PFSK-1 (cell line): ENCODE measurements at regions not wholly inside any gene's neighbourhood (a gene's known extent, or its start where the extent isn't known, plus 50 kb on each side); places are given as distances from the start of the nearest gene placed in this dataset.

Experiments used
- FOXP2 ChIP-seq: optimal IDR thresholded peaks from 2 replicates; pipeline ENCODE3; 2011; ENCODE audit warnings: borderline replicate concordance, control low read depth, inconsistent platforms; ENCODE audit not compliant: insufficient read depth; ENCODE audit errors: extremely low read length, extremely low read depth
- POLR2AphosphoS5 ChIP-seq: IDR thresholded peaks from 2 replicates; pipeline ENCODE4 v1.6.1; 2012; ENCODE audit warnings: low read depth, mild to moderate bottlenecking, control low read depth, low read length, moderate library complexity
- REST ChIP-seq, 2 experiments: IDR thresholded peaks; 2 replicates each; pipeline versions ENCODE4 v1.6.1 to v1.8.0; 2011 to 2012; ENCODE audit warnings: low read depth in 2 of 2, low read length in 2 of 2, control low read depth in 1 of 2, inconsistent platforms in 1 of 2, mild to moderate bottlenecking in 1 of 2, moderate library complexity in 1 of 2; ENCODE audit not compliant: insufficient read depth in 1 of 2
- SIN3A ChIP-seq: IDR thresholded peaks from 2 replicates; pipeline ENCODE4 v1.6.1; 2012; ENCODE audit warnings: mild to moderate bottlenecking, low read length, moderate library complexity, borderline replicate concordance; ENCODE audit not compliant: insufficient read depth
- TAF1 ChIP-seq: IDR thresholded peaks from 2 replicates; pipeline ENCODE4 v1.6.1; 2012; ENCODE audit warnings: low read length, control low read depth, borderline replicate concordance; ENCODE audit not compliant: insufficient read depth

GRCh38 chr3:72210261-72210660 lies 425.3 kb upstream of the PROK2 start:
- TF ChIP-seq TAF1 (no peak), REST (IDR thresholded peaks at IDR 0.05; ENCODE audit: insufficient read depth in 1 of 2, low read depth in 2 of 2, low read length in 2 of 2) (no peak), POLR2AphosphoS5 (no peak), FOXP2 (no peak), SIN3A (no peak)

GRCh38 chr3:72205297-72205826 lies 420.4 kb upstream of the PROK2 start:
- TF ChIP-seq POLR2AphosphoS5, result no peak
- TF ChIP-seq SIN3A, result no peak
- no peak for TF ChIP-seq FOXP2
- TF ChIP-seq REST (IDR thresholded peaks at IDR 0.05; ENCODE audit: insufficient read depth in 1 of 2, low read depth in 2 of 2, low read length in 2 of 2), result no peak
- no peak for TF ChIP-seq TAF1

- TF ChIP-seq SIN3A (no peak), TAF1 (no peak), FOXP2 (no peak)
These were observed 419.5 kb upstream of the PROK2 start for GRCh38 chr3:72204452-72204851.

- TF ChIP-seq REST (IDR thresholded peaks at IDR 0.05; ENCODE audit: insufficient read depth in 1 of 2, low read depth in 2 of 2, low read length in 2 of 2) (no peak), POLR2AphosphoS5 (no peak), SIN3A (no peak), FOXP2 (no peak), TAF1 (no peak)
These were observed 418.8 kb upstream of the PROK2 start for GRCh38 chr3:72203613-72204349.

- no peak for TF ChIP-seq FOXP2
- no peak for TF ChIP-seq SIN3A
- TF ChIP-seq TAF1, result no peak
- TF ChIP-seq POLR2AphosphoS5, result no peak
- no peak for TF ChIP-seq REST (IDR thresholded peaks at IDR 0.05; ENCODE audit: insufficient read depth in 1 of 2, low read depth in 2 of 2, low read length in 2 of 2)
These were observed 418.2 kb upstream of the PROK2 start for GRCh38 chr3:72203105-72203504.
